Ovary (tissue), 7 donors: ENCODE measurements at regions not wholly inside any gene's neighbourhood (a gene's known extent, or its start where the extent isn't known, plus 50 kb on each side); places are given as distances from the start of the nearest gene placed in this dataset.

Experiments used
- DNase-seq, 5 donors: peaks; one replicate each; pipeline ENCODE4 v3.0.0-alpha.2; 2019 to 2020
- H3K27ac ChIP-seq, 2 donors: fragments of 200-600 bp; one replicate each; pipeline versions ENCODE4 v1.5.1 to v1.8.0; 2019 to 2022
- H3K27me3 ChIP-seq: fragments of 200-600 bp; one replicate; pipeline ENCODE4 v1.8.0; 2022
- H3K36me3 ChIP-seq: fragments of 200-600 bp; sonication (generic); one replicate; pipeline ENCODE4 v1.5.1; 2019
- H3K4me1 ChIP-seq: one replicate; pipeline ENCODE4 v1.8.1; 2013; ENCODE audit warnings: mild to moderate bottlenecking, moderate library complexity; ENCODE audit not compliant: insufficient read depth
- H3K4me3 ChIP-seq: fragments of 200-600 bp; sonication (generic); one replicate; pipeline ENCODE4 v1.5.1; 2017
- H3K9me3 ChIP-seq, 2 donors: fragments of 200-600 bp in 1 of 2; sonication (generic) in 1 of 2; one replicate each; pipeline versions ENCODE4 v1.5.1 to v1.8.1; 2013 to 2019; ENCODE audit warnings: mild to moderate bottlenecking in 1 of 2, moderate library complexity in 1 of 2
- CTCF ChIP-seq, 3 donors: fragments of 450-650 bp in 2 of 3; fragments of 200-600 bp in 1 of 3; IDR thresholded peaks; one replicate each; pipeline versions ENCODE4 v1.5.1 to v1.8.0; 2016 to 2022; ENCODE audit warnings: antibody characterized with exemption in 3 of 3, mild to moderate bottlenecking in 1 of 3
- EP300 ChIP-seq: sonication (generic); formaldehyde crosslinking; IDR thresholded peaks from one replicate; pipeline ENCODE4 v1.6.1; 2017; ENCODE audit warnings: antibody characterized with exemption
- POLR2A ChIP-seq: fragments of 450-650 bp; IDR thresholded peaks from one replicate; pipeline ENCODE4 v1.6.1; 2017; ENCODE audit warnings: antibody characterized with exemption, mild to moderate bottlenecking, moderate library complexity
- WGBS, 3 donors: extraction: QIAGEN DNeasy Blood & Tissue Kit in 1 of 3; methylation state at CpG; one replicate each; pipeline versions ENCODE4 v1.1.5 to v1.1.7; 2013 to 2017; 5-methylcytosine and 5-hydroxymethylcytosine counted together
- intact Hi-C, 4 donors: fragments of 100-400 bp; cut with DNase I; formaldehyde crosslinking; loops; one replicate each; pipeline versions ENCODE4 v1.11.0 to v1.15.1; 2022 to 2023
- donor health status: DM: no; HTN: no; CAD: no; lungs with moderate emphysema.
- donor health status: DM: no; HTN: no; CAD: no.
- donor health status: Bipolar disorder and iron deficiency.
- donor health status: DM: no; HTN: no; CAD: no.
- donor health status: DM: yes; HTN: yes; CAD: no.

DNA sequence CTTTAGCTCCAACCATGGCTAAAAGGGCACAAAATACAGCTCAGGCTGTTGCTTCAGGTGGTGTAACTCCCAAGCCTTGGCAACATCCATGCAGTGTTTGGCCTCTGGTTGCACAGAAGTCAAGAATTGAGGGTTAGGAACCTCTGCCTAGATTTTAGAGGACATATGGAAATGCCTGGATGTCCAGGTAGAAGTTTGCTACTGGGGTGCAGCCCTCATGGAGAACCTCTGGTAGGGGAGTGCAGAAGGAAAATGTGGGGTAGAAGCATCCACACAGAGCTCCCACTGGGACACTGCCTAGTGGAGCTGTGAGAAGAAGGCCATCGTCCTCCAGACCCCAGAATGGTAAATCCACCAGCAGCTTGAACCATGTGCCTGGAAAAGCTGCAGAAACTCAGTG, 1453.8 kb upstream of the EYS start:
- no peak overlapping the region for H3K4me3 ChIP-seq

DNA sequence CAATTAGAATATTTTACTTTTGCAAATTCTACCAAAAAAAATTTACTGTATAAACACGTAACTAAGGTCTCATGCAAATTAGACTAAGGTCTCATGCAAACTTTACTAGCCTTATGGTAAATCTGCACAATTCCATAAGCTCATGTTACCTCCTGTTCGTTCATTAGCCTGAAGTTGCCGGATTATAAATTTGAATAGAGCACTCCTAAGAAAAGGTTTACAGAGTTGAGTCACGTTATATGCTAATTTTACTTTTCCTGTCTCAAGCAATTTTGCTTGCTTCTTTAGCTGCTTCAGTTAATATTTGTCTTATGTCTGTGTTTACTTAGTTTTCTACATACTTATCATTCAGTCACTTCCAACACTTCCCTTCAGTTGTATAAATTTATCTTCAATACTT, 1434.0 kb upstream of the EYS start:
- no peak overlapping the region for H3K27ac ChIP-seq
- H3K27me3 ChIP-seq: no peaks in the 10 kb centered on the region
- no peaks in the 10 kb centered on the region for H3K4me1 ChIP-seq
- H3K9me3 ChIP-seq: no peaks in the 10 kb centered on the region
- no peak overlapping the region for H3K4me3 ChIP-seq
- TF ChIP-seq CTCF (IDR thresholded peaks at IDR 0.05): no peak
- no peak for TF ChIP-seq POLR2A
- no peak for TF ChIP-seq EP300
- no peaks in the 10 kb centered on the region for H3K36me3 ChIP-seq
- intact Hi-C loops: no loop called here
- WGBS, 3 donors: 75 to 84% (median 83%) methylated on average over 4 of the region's 4 CpGs
- DNase-seq: no peak

More for the DNA sequence above, 1453.8 kb upstream of the EYS start:
- H3K27me3 ChIP-seq: peaks cover 2% of the 10 kb centered on the region
- intact Hi-C loops: no loop called here
- 60 to 73% (median 64%) methylated on average over 1 of the region's 1 CpG for WGBS, 3 donors
- no peak for DNase-seq
- H3K27ac ChIP-seq: no peak overlapping the region
- H3K9me3 ChIP-seq: no peaks in the 10 kb centered on the region
- no peak for TF ChIP-seq POLR2A
- no peak for TF ChIP-seq EP300
- no peak for TF ChIP-seq CTCF (IDR thresholded peaks at IDR 0.05)
- H3K4me1 ChIP-seq: no peaks in the 10 kb centered on the region
- H3K36me3 ChIP-seq: no peaks in the 10 kb centered on the region

- no peaks in the 10 kb centered on the region for H3K4me1 ChIP-seq
- TF ChIP-seq EP300 (no peak), CTCF (IDR thresholded peaks at IDR 0.05) (no peak), POLR2A (no peak)
- no peaks in the 10 kb centered on the region for H3K9me3 ChIP-seq
- DNase-seq: no peak
- intact Hi-C loops: no loop called here
- no peaks in the 10 kb centered on the region for H3K27me3 ChIP-seq
- H3K4me3 ChIP-seq: no peak overlapping the region
- 87 to 96% (median 93%) methylated on average over 5 of the region's 5 CpGs for WGBS, 3 donors
- H3K36me3 ChIP-seq: no peaks in the 10 kb centered on the region
- no peak overlapping the region for H3K27ac ChIP-seq
Observed at GRCh38 chr6:67133973-67134372, 1426.9 kb upstream of the EYS start.

DNA sequence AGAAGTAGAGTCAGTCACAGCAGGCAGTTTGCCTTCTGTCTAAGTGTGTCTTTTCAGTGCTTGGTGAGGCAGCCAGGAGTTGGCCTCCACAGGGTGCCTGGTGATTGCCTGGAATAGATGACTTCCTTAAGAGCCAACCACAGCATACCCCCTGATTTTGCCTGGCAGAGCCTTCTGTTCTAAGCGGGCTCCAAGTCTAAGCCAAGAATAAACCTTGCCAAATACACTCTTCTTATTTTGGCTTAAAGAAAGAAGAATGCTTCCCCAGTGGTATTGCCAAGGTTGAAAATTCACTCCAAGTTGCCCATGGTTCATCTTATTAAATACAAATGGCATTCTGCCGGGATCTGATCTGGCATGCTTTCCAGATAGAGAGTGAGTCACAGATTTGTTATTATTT, 1424.8 kb upstream of the EYS start:
- H3K9me3 ChIP-seq: no peaks in the 10 kb centered on the region
- H3K4me3 ChIP-seq: no peak overlapping the region
- H3K27ac ChIP-seq: no peak overlapping the region
- TF ChIP-seq POLR2A (no peak), EP300 (no peak), CTCF (IDR thresholded peaks at IDR 0.05) (no peak)
- DNase-seq: no peak
- 71 to 75% (median 72%) methylated on average over 2 of the region's 2 CpGs for WGBS, 3 donors
- no peaks in the 10 kb centered on the region for H3K4me1 ChIP-seq
- intact Hi-C loops: no loop called here
- no peaks in the 10 kb centered on the region for H3K36me3 ChIP-seq
- H3K27me3 ChIP-seq: no peaks in the 10 kb centered on the region

- Histone ChIP-seq H3K4me1 (no peaks in the 10 kb centered on the region), H3K4me3 (no peak overlapping the region), H3K9me3 (no peaks in the 10 kb centered on the region), H3K36me3 (no peaks in the 10 kb centered on the region), H3K27ac (no peak overlapping the region), H3K27me3 (no peaks in the 10 kb centered on the region)
- TF ChIP-seq CTCF (IDR thresholded peaks at IDR 0.05): no peak
- TF ChIP-seq EP300: no peak
- no peak for TF ChIP-seq POLR2A
- intact Hi-C loops: no loop called here
- DNase-seq: no peak
- WGBS, 3 donors: 58 to 68% (median 62%) methylated on average over 4 of the region's 4 CpGs
Observed at GRCh38 chr6:67129780-67130179, 1422.8 kb upstream of the EYS start.
